IPS-NIHi7 (cell line): ENCODE measurements at regions not wholly inside any gene's neighbourhood (a gene's known extent, or its start where the extent isn't known, plus 50 kb on each side); places are given as distances from the start of the nearest gene placed in this dataset.

ENCODE experiments used
- DNase-seq: peaks from one replicate; pipeline ENCODE4 v3.0.0; 2012; ENCODE audit warnings: mixed read lengths; ENCODE audit errors: extremely low spot score

DNA sequence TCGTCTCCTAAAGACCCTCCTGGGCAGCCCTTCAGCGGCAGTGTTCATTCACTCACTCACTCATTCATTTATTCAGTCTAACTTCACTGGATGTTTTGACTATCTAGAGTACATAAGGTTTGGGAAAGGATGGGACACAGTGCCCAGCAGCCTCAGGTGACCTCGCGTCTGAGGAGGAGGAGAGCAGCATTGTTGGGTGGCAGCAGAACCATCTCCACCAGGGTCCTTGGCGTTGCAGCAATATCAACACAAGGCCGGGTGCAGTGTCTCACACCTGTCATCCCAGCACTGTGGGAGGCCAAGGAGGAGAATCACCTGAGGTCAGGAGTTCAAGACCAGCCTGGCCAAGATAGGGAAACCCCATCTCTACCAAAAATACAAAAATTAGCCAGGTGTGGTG is 408.0 kb downstream of the BRD1 start:
- no peak for DNase-seq

DNA sequence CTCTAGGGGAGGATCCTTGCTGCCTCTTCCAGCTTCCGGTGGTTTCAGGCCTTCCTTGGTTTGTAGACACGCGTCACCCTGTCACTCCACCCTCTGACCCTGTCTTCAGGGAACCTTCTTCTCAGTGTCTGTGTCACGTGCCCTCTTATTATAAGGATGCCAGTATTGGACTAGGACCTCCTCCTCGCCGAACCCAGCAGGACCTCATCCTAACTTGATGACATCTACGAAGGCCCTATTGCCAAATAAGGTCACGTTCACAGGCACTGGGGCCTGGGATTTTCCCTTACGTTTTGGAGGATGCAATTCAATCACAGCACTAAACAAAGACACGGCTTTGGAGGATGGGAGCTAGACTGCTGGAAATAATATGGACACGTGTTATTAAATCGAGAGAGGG is 408.7 kb downstream of the BRD1 start:
- no peak for DNase-seq

DNA sequence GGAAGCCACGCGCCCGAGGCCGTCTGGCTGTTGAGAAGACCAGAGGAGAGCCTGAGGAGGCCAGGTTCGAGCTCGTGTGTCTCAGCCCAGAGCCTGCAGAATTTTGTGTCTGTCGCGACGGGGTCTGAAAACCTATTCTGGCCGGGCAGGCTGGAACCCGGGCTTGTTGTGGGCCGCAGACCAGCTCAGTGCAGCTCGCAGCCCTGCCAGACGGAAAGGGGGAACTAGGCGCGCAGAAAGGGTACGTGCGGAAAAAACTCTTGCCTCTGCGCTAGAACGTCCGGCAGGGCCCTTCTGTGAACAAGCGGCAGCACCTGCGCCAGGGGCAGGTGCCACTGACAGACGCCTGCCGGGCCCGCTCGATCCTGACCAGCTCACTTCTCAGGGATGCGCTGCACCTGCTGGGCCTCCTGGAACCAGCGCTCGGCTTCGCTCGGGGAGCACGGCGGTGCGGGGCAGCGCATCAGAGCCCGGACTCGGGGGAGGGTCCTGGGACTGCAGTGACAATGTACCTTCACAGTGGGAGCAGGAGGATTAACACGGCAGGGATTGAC is 409.3 kb downstream of the BRD1 start:
- no peak for DNase-seq

DNA sequence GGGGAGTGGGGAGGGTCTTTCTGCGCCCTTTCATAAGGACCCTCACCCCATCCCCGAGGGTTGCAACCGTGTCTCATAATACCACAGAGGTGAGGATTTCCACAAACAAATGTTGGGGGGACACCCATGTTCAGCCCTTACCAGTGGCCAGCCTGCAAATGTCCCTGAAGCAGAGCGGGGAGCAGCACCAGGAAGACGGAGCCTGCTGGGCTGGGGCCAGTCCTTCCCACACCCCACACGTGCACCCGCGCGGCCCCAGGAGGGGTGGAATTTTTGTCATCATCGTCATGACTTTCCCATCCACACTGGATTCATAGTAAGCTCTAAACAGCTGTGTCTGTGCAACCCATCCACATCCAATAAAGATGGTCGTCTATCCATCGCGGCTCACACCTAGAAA is 409.8 kb downstream of the BRD1 start:
- DNase-seq = no peak

DNA sequence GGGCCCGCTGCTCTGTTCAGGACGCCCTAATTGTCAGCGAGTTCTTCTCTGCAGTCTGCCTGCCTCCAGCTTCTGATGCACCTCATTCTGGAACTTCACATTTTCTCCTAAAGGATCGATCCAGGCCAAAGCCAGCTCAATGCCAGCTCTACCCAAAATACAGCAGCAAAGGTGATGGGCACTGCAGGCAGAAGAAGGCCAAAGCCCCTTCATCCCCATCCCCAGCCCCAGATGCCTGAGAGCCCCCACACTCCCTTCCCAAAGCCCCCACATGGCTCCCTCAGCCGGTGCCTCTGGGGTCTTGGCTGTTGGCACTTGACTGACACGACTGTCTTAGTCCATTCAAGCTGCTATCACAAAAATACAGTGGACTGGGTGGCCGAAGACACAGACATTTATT is 410.3 kb downstream of the BRD1 start:
- DNase-seq = no peak

DNA sequence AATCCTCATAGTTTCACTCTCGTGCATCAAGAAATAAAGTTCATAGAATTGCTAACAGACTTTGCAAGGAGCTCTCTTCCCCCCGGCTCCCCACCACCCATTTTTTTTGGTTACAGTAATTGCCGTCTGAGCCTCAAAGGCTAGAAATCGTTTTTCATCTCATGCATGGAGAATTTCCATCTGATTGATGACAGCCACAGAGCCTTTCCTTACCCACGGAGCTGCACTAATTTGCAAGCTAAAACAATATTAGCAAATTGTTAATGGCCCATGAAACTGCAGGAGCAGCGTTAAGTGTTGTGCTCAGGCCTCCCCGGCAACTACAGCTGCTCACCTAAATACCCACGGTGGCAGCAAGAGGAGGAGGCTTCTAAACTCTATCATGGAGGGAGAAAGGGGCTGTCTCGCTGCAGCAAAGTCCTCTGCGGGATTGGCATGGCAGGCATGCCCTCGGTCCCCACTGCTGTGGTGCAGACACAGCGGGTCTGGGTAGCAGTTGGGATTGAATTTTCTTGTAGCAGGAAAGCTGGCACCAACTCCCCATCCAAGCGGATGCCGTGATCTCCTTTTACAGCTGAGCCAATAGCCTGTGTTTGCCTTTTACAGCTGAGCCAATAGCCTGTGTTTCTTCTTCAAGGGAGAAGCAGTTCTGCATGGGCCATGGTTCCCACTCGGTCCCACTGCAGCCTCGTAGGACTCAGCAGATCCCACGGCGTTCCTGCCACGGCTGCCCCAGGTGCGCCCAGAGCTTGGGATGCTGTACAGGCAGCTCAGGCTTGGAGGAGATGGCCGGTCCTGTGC is 412.3 kb downstream of the BRD1 start:
- DNase-seq = no peak

DNA sequence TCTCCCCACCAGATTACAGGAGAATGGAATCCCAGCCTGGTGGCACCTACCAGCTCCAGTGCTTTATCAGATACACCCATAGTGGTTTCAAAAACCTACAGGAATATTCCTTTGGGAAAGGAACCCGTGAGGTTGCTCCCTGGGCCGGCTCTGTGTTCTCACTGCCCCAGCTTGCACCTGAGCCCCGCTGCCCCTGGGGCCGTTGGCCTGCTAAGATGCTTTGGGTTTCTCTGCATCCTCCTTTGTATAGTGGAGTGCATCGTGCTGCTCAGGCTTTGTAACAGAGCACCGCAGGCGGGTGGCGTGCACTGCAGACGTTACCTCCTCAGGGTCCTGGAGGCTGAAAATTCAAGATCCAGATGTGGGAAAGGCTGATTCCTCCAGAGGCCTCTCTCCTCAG is 414.1 kb downstream of the BRD1 start:
- no peak for DNase-seq

DNA sequence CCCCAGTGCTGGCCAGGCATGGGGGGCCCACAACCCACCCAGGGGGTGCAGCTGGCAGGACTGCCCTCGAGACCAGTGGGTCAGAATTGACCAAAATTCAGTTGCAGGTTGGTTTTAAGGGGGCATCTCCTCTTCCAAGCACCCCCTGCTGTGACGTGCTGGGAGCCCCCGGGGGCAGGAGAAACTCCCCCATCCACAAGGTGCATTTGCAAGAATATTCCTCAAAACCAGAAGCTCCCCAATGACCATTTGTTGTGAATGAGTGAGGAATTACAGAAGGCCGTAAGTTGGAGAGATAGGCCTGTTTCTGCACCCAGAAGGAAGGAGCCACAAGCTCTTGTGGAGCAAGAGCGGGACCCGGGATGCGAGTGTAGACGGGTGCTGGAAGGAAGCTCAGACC is 414.5 kb downstream of the BRD1 start:
- no peak for DNase-seq

DNA sequence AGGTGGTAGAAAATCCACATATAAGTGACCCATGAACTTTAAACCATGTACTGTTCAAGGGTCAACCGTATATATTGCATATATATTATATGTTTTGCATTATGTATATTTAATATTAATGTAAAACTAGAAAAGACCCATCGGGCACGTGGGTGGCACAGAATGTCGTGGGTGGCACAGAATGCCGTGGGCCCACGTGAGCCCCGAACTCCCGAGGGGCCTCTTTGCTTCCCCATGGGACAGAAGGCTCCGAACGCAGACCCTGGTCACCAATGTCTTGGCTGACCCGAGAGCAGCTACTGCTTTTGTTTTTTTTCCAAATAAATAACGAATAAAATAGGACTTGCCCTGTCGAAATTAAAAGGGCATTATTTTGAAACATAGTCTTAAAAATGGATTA is 415.4 kb downstream of the BRD1 start:
- no peak for DNase-seq

DNA sequence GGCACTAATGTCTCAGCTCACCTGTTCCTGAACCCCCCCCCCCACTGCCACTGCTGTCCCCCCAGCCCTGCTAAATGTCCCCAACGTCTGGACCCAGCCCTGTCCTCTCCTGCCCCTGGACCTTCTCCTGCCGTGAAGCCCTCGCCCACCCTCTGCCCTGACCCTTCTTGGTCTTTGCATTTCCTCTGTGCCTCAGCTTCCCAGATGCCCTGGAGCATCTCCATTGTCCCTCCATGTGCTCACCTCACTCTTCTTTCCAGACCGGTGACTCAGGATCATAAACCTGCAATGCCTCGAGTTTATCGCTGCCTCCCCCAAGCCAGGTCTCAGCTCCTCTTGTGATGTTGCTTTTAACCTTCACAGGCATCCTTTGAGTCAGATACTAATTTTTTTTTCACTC is 416.4 kb downstream of the BRD1 start:
- DNase-seq = no peak

DNA sequence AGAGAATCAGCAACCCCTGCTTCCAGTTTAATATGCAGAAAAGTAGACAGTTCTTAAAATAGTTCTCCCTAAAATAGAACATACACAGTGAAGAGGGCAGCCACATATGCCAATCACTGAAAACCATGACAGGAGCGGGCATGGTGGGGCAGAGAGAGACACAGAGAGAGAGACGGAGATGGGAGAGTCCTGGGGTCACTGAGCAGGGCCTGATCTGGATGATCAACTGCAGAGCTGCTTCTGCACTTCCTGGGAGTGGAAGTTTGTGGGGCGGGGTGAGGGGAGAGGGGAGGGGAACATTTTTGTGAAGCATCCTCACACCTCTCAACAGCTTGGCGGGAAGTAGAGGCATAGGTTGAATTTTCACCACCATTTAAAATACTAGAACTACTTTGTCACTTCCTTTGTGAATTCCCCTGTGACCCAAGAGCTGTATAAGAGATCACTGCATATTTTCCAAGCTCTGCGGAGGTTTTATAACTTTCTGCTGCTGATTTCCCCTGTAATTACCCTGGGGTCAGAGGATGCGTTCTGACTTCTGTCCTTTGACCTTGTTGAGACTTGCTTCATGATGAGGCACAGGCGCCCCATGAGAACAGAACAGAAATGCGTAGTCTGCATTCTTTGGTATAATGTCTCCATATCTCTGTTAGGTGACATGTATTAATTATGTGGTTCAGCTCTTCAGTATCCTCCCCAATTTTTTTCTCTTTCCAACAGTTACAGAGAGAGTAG is 419.4 kb downstream of the BRD1 start:
- DNase-seq = no peak

DNA sequence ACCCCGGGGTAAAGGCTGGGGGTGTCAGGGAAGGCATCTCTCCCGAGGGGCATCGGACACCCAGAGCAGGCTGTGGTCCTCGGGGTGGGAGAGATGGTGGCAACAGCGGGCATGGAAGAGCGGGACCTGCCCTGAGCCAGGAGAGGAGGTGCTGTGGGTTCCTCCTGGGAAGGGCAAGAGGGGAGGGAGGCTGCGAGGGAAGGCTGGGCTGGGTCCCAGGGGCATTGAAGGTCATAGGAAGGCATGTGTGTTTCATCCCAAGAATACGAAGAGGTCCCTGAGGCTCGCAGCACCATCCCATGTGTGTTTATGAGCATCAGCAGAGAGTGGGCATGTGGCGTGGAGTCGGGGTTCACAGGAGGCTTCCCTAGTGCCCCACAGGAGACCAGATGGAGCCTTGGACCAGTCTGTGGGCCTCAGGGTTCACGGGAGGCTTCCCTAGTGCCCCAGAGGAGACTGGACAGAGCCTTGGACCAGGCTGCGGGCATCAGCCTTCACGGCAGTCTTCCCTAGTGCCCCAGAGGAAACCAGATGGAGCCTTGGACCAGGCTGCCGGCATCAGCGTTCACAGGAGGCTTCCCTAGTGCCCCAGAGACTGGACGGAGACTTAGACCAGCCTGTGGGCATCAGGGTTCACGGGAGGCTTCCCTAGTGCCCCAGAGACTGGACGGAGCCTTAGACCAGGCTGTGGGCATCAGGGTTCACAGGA is 420.6 kb downstream of the BRD1 start:
- no peak for DNase-seq

DNA sequence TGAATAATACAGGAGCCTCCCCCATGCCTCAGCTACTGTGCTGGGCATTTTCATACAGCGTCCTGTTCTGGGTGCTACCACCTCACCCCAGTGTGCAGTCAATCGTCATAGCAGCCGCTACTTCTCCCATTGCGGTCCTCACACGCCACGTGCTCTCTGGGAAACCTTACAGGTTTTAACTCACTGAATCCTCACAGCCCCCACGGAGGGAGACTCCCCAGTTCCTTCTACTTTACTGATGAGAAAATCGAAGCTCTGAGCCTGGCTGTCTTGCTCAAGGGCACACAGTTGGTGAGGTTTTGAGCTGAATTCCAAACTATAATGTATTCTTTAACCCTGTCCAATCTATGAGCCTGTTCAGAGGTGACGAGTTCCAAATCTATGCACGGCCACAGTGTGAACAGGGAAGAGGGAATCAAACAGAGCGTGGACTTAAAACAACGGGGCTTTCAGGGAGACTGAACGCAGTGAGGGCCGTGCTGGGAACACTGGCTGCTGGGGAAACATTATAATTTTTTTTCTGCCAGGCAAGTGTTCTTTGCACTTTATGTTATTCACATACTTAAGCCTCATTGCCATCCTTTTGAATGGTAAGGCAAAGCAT is 421.5 kb downstream of the BRD1 start:
- DNase-seq = no peak

DNA sequence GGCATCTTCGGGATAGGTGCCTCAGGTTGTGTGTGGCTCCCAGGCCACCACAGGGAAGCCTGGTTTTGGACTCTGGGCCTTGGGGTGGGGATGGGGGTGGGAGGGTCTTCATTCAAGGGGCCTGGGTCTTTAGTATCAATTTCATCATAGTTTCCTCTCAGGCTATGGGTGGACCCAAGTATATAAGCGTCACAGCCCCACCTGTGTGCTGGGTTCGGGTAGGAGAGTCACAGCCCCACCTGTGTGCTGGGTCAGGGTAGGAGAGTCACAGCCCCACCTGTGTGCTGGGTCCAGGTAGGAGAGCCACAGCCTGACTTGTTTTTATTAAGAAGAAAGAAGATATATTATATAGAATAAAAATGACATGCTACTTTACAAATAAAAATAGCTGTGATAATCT is 422.1 kb downstream of the BRD1 start:
- DNase-seq = no peak

DNA sequence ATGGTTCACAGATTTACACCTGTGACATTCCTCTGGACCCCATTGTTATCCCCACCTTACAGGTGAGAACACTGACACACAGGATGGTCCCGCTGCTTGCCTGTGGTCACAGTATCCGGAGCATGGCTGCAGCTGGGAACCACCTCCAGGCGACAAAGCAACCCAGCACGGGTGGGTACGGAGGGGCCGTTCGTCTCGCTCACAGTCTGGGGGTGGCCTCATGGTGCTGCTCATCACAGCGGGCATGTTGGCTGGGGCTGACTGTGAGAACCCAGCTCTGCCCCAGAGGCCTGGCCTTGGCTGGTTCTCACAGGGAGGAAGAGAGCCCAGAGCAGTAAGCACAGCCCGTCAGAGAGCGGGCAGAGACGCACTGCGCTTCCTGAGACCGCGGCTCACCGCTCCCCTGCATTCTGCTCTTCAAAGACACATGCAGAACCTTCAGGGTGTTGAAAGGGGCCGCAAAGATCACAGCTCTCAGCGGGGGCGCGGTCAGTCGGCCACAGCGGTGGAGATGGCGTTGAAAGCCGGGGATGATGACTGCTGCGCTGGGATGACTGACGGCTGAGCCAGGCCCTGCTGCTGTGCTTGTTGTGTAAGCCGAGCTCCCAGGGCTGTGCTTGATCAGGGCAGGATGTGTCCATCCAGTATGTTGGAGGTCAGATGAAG is 423.0 kb downstream of the BRD1 start:
- DNase-seq = no peak

DNA sequence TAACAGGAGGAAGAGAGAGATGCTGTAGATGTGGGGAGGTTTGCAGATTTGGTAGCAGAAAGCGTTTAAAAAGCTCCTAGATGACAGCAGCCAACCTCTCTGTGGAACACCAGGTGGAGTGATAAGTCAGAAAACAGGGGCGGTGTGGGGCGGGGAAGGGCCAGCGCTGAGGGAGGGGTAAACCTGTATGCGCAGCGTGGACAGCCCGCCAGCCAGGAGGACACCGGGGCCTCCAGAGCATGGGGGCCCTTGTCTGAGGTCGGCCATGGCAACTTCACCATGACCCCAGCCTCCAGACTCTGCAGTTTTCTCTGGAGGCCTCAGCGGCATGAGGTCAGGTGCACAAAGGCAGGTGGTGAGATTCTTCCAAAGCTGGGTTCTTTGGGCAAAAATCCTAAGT is 423.7 kb downstream of the BRD1 start:
- DNase-seq = no peak

DNA sequence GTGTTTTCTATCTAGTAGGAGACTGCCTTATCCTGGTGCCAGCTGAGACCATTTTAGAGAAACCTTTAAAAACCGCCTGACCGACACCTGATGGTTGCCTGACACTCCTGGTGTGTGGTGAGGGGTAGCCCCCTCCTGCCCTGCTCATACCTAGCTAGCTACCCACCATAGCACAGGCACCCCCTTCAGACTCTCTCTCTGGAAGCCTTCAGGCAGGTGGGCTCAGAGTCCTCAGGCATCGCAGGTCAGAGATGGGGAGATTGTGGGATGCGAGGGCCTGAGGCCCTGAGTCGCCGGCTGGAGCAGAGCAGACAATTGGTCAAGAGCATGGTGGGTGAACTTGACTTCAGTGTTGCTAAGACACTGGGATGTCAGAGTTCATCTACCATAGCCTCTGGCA is 424.6 kb downstream of the BRD1 start:
- DNase-seq = no peak

DNA sequence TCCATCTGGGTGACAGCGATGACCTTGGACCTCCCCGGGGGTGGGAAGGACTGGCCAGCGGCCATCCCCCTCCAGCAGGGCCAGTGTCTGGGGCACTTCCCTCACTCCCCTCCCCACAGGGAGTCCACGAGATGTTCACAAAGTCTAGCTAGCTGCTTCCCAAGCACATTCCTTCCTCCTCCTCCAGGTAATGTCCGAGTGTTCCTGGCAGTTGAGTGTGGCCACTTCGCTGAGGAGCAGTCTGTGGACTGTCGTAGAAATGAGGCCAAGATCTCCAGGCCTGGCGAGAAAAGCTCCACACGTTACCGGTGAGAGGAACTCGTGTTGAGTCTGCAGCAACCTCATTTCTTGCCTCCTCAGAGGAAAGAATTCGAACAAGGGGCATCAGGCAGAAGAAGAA is 425.5 kb downstream of the BRD1 start:
- no peak for DNase-seq

DNA sequence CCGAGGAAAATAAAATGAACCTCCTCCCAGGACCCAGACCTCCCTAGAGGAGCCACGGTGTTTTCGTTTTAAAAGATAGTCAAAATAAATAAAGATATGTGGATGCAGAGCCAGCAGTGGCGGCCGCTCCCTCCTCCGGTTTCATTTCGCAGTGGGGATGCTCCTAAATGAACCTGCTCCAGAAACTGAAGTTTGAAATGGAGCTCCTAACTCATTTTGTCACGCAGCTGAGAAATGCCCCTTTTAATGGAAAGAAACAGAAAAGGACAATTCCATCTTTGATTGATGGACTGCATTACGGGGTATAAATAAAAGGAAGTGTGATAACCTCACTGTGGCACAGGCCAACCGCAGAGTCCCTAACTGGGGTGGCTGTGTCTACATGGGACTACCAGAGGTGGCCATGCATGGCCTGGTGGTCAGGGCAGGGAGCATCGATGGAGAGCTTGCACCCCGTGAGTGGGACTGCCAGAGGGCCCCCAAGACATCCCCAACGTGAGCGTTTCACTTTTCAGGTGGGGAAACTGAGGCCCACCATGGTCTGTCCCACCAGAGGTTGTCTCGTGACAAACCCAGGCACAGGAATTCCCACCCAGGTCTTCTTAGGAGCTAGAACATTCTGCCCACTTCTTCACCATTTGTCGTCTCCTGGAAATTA is 426.6 kb downstream of the BRD1 start:
- DNase-seq = no peak

DNA sequence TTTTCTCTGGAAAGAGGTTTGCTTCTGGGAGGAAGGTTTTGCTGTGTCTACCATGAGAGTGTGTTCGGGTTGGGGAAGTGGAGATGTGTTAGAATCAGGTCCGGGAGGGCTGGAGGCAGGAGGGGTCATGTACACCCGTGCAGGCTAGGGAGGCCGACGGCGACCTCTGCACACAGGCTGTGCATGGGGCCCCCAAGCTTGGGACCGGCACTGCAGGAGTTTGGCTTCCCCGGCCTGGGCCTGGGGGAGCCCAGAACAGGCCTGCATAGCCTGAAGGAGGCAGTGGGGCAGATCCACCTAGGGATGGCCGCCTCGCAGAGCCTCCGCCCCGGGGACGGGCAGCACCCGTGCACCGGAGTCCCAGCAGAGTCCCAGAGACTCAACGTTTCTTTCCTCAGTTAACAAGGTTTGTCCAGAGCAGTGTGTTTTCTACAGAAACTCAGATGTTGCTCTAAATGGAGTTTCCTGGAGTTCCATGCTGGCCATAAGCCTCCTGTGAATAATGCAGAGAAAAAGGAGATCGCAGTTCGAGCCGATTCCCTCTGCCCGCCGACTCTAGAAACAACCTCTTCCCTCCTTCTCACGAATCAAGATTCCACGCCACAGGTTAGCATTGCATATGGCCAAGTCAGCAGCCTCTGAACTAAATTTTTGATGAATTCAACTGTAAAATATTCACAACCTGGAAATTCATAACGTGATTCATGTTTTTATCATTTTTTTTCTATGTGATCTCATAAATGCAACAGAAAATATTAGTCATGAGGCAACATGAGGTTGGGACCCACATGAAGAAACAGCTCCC is 427.3 kb downstream of the BRD1 start:
- no peak for DNase-seq
